Neural progenitor cell (in vitro differentiated cells): ENCODE measurements at regions not wholly inside any gene's neighbourhood (a gene's known extent, or its start where the extent isn't known, plus 50 kb on each side); places are given as distances from the start of the nearest gene placed in this dataset.

Experiments used
- DNase-seq: peaks from one replicate; pipeline ENCODE4 v3.0.0-alpha.2; 2016; ENCODE audit warnings: low spot score
- H2AFZ ChIP-seq: fragments of 200-600 bp; sonication (generic); replicated peaks from 2 replicates; pipeline ENCODE4 v1.6.1; 2016; ENCODE audit warnings: antibody characterized with exemption
- H3F3A ChIP-seq: fragments of 200-600 bp; sonication (generic); 2 replicates; pipeline ENCODE4 v1.6.1; 2016; ENCODE audit warnings: antibody characterized with exemption, low read depth
- H3K27ac ChIP-seq: fragments of 200-600 bp; sonication (generic); 2 replicates; pipeline ENCODE4 v1.5.1; 2016; ENCODE audit warnings: mild to moderate bottlenecking
- H3K27me3 ChIP-seq: fragments of 200-600 bp; sonication (generic); 2 replicates; pipeline ENCODE4 v1.6.1; 2016; ENCODE audit warnings: mild to moderate bottlenecking, moderate library complexity
- H3K36me3 ChIP-seq: fragments of 200-600 bp; sonication (generic); 2 replicates; pipeline ENCODE4 v1.5.1; 2016
- H3K4me1 ChIP-seq: fragments of 200-600 bp; sonication (generic); 2 replicates; pipeline ENCODE4 v1.6.1; 2016; ENCODE audit warnings: mixed run types
- H3K4me2 ChIP-seq: fragments of 200-600 bp; sonication (generic); 2 replicates; pipeline ENCODE4 v1.6.1; 2016
- H3K4me3 ChIP-seq: fragments of 200-600 bp; sonication (generic); 2 replicates; pipeline ENCODE4 v1.5.1; 2016
- H3K79me2 ChIP-seq: fragments of 200-600 bp; sonication (generic); 2 replicates; pipeline ENCODE4 v1.6.1; 2016; ENCODE audit warnings: low read depth
- H3K9ac ChIP-seq: fragments of 200-600 bp; sonication (generic); 2 replicates; pipeline ENCODE4 v1.6.1; 2016
- H3K9me3 ChIP-seq: fragments of 200-600 bp; sonication (generic); 2 replicates; pipeline ENCODE4 v1.5.1; 2016; ENCODE audit warnings: low read depth
- H4K20me1 ChIP-seq: fragments of 200-600 bp; sonication (generic); 2 replicates; pipeline ENCODE4 v1.6.1; 2016; ENCODE audit warnings: low read depth
- H3K27ac Mint-ChIP-seq: 3 replicates; pipeline ENCODE4 v1.8.0; 2021; ENCODE audit warnings: mixed read lengths
- H3K27me3 Mint-ChIP-seq: 2 replicates; pipeline ENCODE4 v1.8.0; 2022; ENCODE audit warnings: low read depth, mild to moderate bottlenecking, inconsistent platforms, moderate library complexity, mixed read lengths; ENCODE audit not compliant: insufficient read depth
- H3K36me3 Mint-ChIP-seq: 3 replicates; pipeline ENCODE4 v1.8.0; 2021; ENCODE audit warnings: mixed read lengths
- H3K4me1 Mint-ChIP-seq: 3 replicates; pipeline ENCODE4 v1.8.0; 2021; ENCODE audit warnings: mixed read lengths
- H3K4me3 Mint-ChIP-seq: 3 replicates; pipeline ENCODE4 v1.8.0; 2021; ENCODE audit warnings: mild to moderate bottlenecking, moderate library complexity, mixed read lengths
- H3K9me3 Mint-ChIP-seq: 3 replicates; pipeline ENCODE4 v1.8.0; 2020; ENCODE audit warnings: mixed read lengths
- CTCF ChIP-seq: fragments of 200-600 bp; sonication (generic); IDR thresholded peaks from 2 replicates; pipeline ENCODE4 v1.5.1; 2017; ENCODE audit warnings: antibody characterized with exemption, mild to moderate bottlenecking
- EZH2 ChIP-seq: fragments of 200-600 bp; sonication (generic); IDR thresholded peaks from 2 replicates; pipeline ENCODE4 v1.6.1; 2017; ENCODE audit warnings: antibody characterized with exemption, mild to moderate bottlenecking, moderate library complexity
- EZH2phosphoT487 ChIP-seq: fragments of 200-600 bp; sonication (generic); IDR thresholded peaks from 2 replicates; pipeline ENCODE4 v1.6.1; 2017; ENCODE audit warnings: antibody characterized with exemption

GRCh38 chr14:22311636-22312035 is 277.4 kb downstream of the DAD1 start:
- no peaks in the 10 kb centered on the region for H3K27me3 Mint-ChIP-seq
- Histone ChIP-seq H3K4me2 (no peak overlapping the region), H3F3A (no peaks in the 10 kb centered on the region), H3K9ac (no peak overlapping the region), H3K36me3 (no peaks in the 10 kb centered on the region), H3K9me3 (no peaks in the 10 kb centered on the region), H4K20me1 (no peaks in the 10 kb centered on the region), H3K27me3 (no peaks in the 10 kb centered on the region), H3K4me1 (no peaks in the 10 kb centered on the region), H3K79me2 (no peaks in the 10 kb centered on the region), H2AFZ (no peak overlapping the region), H3K27ac (no peak overlapping the region), H3K4me3 (no peak overlapping the region)
- H3K36me3 Mint-ChIP-seq, result no peaks in the 10 kb centered on the region
- no peak for TF ChIP-seq EZH2
- TF ChIP-seq EZH2phosphoT487, result no peak
- TF ChIP-seq CTCF, result no peak
- peaks cover 2% of the 10 kb centered on the region for H3K4me1 Mint-ChIP-seq
- H3K9me3 Mint-ChIP-seq, result no peaks in the 10 kb centered on the region
- no peak overlapping the region for H3K27ac Mint-ChIP-seq
- no peak overlapping the region for H3K4me3 Mint-ChIP-seq
- DNase-seq, result no peak

GRCh38 chr14:22305607-22306006 is 283.4 kb downstream of the DAD1 start:
- TF ChIP-seq EZH2 (no peak), CTCF (no peak), EZH2phosphoT487 (no peak)
- H3K27me3 ChIP-seq, result no peaks in the 10 kb centered on the region
- Mint-ChIP-seq H3K27ac (no peak overlapping the region), H3K36me3 (no peaks in the 10 kb centered on the region), H3K4me1 (no peaks in the 10 kb centered on the region), H3K27me3 (no peaks in the 10 kb centered on the region), H3K9me3 (no peaks in the 10 kb centered on the region), H3K4me3 (no peak overlapping the region)
- no peak overlapping the region for H3K9ac ChIP-seq
- H3K79me2 ChIP-seq, result no peaks in the 10 kb centered on the region
- H3K27ac ChIP-seq, result no peak overlapping the region
- no peaks in the 10 kb centered on the region for H4K20me1 ChIP-seq
- no peak for DNase-seq
- H2AFZ ChIP-seq, result no peak overlapping the region
- H3K4me3 ChIP-seq, result no peak overlapping the region
- no peaks in the 10 kb centered on the region for H3F3A ChIP-seq
- no peaks in the 10 kb centered on the region for H3K9me3 ChIP-seq
- no peaks in the 10 kb centered on the region for H3K36me3 ChIP-seq
- no peak overlapping the region for H3K4me2 ChIP-seq
- H3K4me1 ChIP-seq, result no peaks in the 10 kb centered on the region

- H3K4me1 Mint-ChIP-seq, result no peaks in the 10 kb centered on the region
- Histone ChIP-seq H3K36me3 (no peaks in the 10 kb centered on the region), H3K4me1 (no peaks in the 10 kb centered on the region), H3K27ac (no peak overlapping the region), H3K4me3 (no peak overlapping the region), H3K27me3 (no peaks in the 10 kb centered on the region), H3K9ac (no peak overlapping the region), H4K20me1 (no peaks in the 10 kb centered on the region), H2AFZ (peak overlapping the region; percentile 66), H3K9me3 (no peaks in the 10 kb centered on the region), H3F3A (no peaks in the 10 kb centered on the region), H3K4me2 (no peak overlapping the region), H3K79me2 (no peaks in the 10 kb centered on the region)
- peak overlapping the region; percentile 30 for H3K4me3 Mint-ChIP-seq
- H3K27me3 Mint-ChIP-seq, result no peaks in the 10 kb centered on the region
- H3K9me3 Mint-ChIP-seq, result no peaks in the 10 kb centered on the region
- H3K36me3 Mint-ChIP-seq, result no peaks in the 10 kb centered on the region
- DNase-seq, result no peak
- H3K27ac Mint-ChIP-seq, result no peak overlapping the region
- TF ChIP-seq EZH2phosphoT487 (no peak), CTCF (no peak), EZH2 (no peak)
Observed at GRCh38 chr14:22304326-22304725, 284.7 kb downstream of the DAD1 start.
